ENCODE measurements at regions not wholly inside any gene's neighbourhood (a gene's known extent, or its start where the extent isn't known, plus 50 kb on each side); places are given as distances from the start of the nearest gene placed in this dataset.

DNA sequence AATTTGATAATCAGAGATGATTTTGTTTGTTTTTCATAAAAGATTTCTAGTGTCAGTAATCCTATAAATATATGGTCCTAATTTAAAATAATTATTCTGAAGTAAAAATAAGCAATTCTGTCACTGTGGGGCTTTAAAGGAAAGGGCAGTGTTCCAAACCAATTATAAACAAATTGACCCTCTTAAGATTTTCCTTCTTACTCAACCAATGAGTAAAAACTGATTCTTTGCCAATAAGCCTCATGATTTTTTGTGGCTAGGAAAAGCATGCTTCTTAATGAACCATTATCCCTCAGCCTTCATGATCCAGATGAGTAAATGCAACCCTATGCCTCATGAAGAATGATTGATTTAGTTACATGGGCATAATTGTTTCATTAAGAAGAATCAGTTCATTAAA is 1010.4 kb downstream of the ADGRL3 start:
- intact Hi-C loops (cut with micrococcal nuclease; ENCODE audit: unreplicated experiment) = no loop called here
- peaks cover 7% of the 10 kb centered on the region for H3K9me3 Mint-ChIP-seq (ENCODE audit: low read depth, unreplicated experiment)
- no peaks in the 10 kb centered on the region for H3K27me3 Mint-ChIP-seq (ENCODE audit: unreplicated experiment)
- no peak overlapping the region for H3K27ac Mint-ChIP-seq (ENCODE audit: unreplicated experiment)
- H3K4me1 Mint-ChIP-seq (ENCODE audit: low read depth, unreplicated experiment) = no peaks in the 10 kb centered on the region
- no peak for DNase-seq
- H3K4me3 Mint-ChIP-seq (ENCODE audit: low read depth, unreplicated experiment) = no peak overlapping the region
- BruUV-seq (replicated peaks) = no TSS peak
- CTCF ChIA-PET = no interaction called here
- TF ChIP-seq, protein P1, sequence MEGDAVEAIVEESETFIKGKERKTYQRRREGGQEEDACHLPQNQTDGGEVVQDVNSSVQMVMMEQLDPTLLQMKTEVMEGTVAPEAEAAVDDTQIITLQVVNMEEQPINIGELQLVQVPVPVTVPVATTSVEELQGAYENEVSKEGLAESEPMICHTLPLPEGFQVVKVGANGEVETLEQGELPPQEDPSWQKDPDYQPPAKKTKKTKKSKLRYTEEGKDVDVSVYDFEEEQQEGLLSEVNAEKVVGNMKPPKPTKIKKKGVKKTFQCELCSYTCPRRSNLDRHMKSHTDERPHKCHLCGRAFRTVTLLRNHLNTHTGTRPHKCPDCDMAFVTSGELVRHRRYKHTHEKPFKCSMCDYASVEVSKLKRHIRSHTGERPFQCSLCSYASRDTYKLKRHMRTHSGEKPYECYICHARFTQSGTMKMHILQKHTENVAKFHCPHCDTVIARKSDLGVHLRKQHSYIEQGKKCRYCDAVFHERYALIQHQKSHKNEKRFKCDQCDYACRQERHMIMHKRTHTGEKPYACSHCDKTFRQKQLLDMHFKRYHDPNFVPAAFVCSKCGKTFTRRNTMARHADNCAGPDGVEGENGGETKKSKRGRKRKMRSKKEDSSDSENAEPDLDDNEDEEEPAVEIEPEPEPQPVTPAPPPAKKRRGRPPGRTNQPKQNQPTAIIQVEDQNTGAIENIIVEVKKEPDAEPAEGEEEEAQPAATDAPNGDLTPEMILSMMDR (IDR thresholded peaks at IDR 0.05; ENCODE audit: unreplicated experiment) = no peak
- H3K36me3 Mint-ChIP-seq (ENCODE audit: insufficient read depth, unreplicated experiment) = no peaks in the 10 kb centered on the region

GRCh38 chr4:62209757-62210485 is 1009.8 kb downstream of the ADGRL3 start:
- H3K9me3 Mint-ChIP-seq (ENCODE audit: low read depth, unreplicated experiment) = peaks cover 7% of the 10 kb centered on the region
- CTCF ChIA-PET = no interaction called here
- DNase-seq = no peak
- no peak overlapping the region for H3K27ac Mint-ChIP-seq (ENCODE audit: unreplicated experiment)
- H3K27me3 Mint-ChIP-seq (ENCODE audit: unreplicated experiment) = no peaks in the 10 kb centered on the region
- TF ChIP-seq, protein P1 (IDR thresholded peaks at IDR 0.05; ENCODE audit: unreplicated experiment) = no peak
- H3K4me3 Mint-ChIP-seq (ENCODE audit: low read depth, unreplicated experiment) = no peak overlapping the region
- intact Hi-C loops (cut with micrococcal nuclease; ENCODE audit: unreplicated experiment) = no loop called here
- H3K36me3 Mint-ChIP-seq (ENCODE audit: insufficient read depth, unreplicated experiment) = no peaks in the 10 kb centered on the region
- H3K4me1 Mint-ChIP-seq (ENCODE audit: low read depth, unreplicated experiment) = no peaks in the 10 kb centered on the region
- no TSS peak for BruUV-seq (replicated peaks)

- Mint-ChIP-seq H3K27ac (ENCODE audit: unreplicated experiment) (no peak overlapping the region), H3K4me3 (ENCODE audit: low read depth, unreplicated experiment) (no peak overlapping the region), H3K4me1 (ENCODE audit: low read depth, unreplicated experiment) (no peaks in the 10 kb centered on the region), H3K36me3 (ENCODE audit: insufficient read depth, unreplicated experiment) (no peaks in the 10 kb centered on the region), H3K9me3 (ENCODE audit: low read depth, unreplicated experiment) (peaks cover 3% of the 10 kb centered on the region), H3K27me3 (ENCODE audit: unreplicated experiment) (no peaks in the 10 kb centered on the region)
- TF ChIP-seq, protein P1 (IDR thresholded peaks at IDR 0.05; ENCODE audit: unreplicated experiment) = no peak
- intact Hi-C loops (cut with micrococcal nuclease; ENCODE audit: unreplicated experiment) = no loop called here
- BruUV-seq (replicated peaks) = no TSS peak
- no peak for DNase-seq
- CTCF ChIA-PET = no interaction called here
Observed at GRCh38 chr4:62208921-62209320, 1008.8 kb downstream of the ADGRL3 start.

DNA sequence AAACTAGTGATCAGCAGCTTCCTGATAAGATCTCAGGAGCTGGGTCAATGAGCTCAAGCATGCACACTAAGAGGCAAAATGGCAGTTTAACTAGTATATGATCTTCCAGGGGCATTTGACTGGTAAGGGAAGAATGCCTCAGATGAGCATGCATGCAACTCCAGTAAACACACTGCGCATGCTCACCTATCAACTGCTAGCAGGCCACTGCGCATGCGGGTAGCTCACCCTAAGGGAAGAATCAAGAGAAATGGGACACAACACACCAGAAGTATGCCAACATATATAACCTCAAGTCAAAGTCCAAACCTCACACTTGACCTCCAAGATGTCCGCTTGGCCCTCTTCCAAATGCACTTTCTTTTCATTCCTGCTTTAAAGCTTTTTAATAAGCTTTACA is 1004.0 kb downstream of the ADGRL3 start:
- Mint-ChIP-seq H3K27ac (ENCODE audit: unreplicated experiment) (no peak overlapping the region), H3K27me3 (ENCODE audit: unreplicated experiment) (no peaks in the 10 kb centered on the region), H3K36me3 (ENCODE audit: insufficient read depth, unreplicated experiment) (no peaks in the 10 kb centered on the region), H3K9me3 (ENCODE audit: low read depth, unreplicated experiment) (peaks cover 3% of the 10 kb centered on the region), H3K4me3 (ENCODE audit: low read depth, unreplicated experiment) (no peak overlapping the region), H3K4me1 (ENCODE audit: low read depth, unreplicated experiment) (no peaks in the 10 kb centered on the region)
- DNase-seq = no peak
- no TSS peak for BruUV-seq (replicated peaks)
- CTCF ChIA-PET = no interaction called here
- TF ChIP-seq, protein P1 (IDR thresholded peaks at IDR 0.05; ENCODE audit: unreplicated experiment) = no peak
- intact Hi-C loops (cut with micrococcal nuclease; ENCODE audit: unreplicated experiment) = no loop called here
